ENCODE measurements at regions not wholly inside any gene's neighbourhood (a gene's known extent, or its start where the extent isn't known, plus 50 kb on each side); places are given as distances from the start of the nearest gene placed in this dataset.

- TF ChIP-seq, protein P1, sequence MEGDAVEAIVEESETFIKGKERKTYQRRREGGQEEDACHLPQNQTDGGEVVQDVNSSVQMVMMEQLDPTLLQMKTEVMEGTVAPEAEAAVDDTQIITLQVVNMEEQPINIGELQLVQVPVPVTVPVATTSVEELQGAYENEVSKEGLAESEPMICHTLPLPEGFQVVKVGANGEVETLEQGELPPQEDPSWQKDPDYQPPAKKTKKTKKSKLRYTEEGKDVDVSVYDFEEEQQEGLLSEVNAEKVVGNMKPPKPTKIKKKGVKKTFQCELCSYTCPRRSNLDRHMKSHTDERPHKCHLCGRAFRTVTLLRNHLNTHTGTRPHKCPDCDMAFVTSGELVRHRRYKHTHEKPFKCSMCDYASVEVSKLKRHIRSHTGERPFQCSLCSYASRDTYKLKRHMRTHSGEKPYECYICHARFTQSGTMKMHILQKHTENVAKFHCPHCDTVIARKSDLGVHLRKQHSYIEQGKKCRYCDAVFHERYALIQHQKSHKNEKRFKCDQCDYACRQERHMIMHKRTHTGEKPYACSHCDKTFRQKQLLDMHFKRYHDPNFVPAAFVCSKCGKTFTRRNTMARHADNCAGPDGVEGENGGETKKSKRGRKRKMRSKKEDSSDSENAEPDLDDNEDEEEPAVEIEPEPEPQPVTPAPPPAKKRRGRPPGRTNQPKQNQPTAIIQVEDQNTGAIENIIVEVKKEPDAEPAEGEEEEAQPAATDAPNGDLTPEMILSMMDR (IDR thresholded peaks at IDR 0.05): no peak
- TF ChIP-seq POLR2A (IDR thresholded peaks at IDR 0.05): no peak
Measured at GRCh38 chr5:173479711-173480110, 136.7 kb downstream of the BOD1 start.

Data from adrenal gland (tissue), 5 donors.